GM13977 (cell line): ENCODE measurements at regions not wholly inside any gene's neighbourhood (a gene's known extent, or its start where the extent isn't known, plus 50 kb on each side); places are given as distances from the start of the nearest gene placed in this dataset.

Experiments
- DNase-seq: peaks from one replicate; pipeline ENCODE4 v3.0.0; 2012; ENCODE audit warnings: low spot score
- in situ Hi-C: fragments of 300-500 bp; cut with MboI; formaldehyde crosslinking; loops from one replicate; pipeline ENCODE4 v1.12.0; 2022; ENCODE audit warnings: low sequenced_read_pairs, low pct_unique_long_range_greater_than_20kb, mixed read lengths, inconsistent platforms; ENCODE audit not compliant: unreplicated experiment
- TF ChIP-seq, protein P1 (sequence below): IDR thresholded peaks from 2 replicates; pipeline ENCODE4 v1.5.1; 2012; ENCODE audit warnings: mild to moderate bottlenecking, control low read depth; ENCODE audit not compliant: insufficient read depth; ENCODE audit errors: extremely low read depth, missing control alignments

- TF ChIP-seq, protein P1, sequence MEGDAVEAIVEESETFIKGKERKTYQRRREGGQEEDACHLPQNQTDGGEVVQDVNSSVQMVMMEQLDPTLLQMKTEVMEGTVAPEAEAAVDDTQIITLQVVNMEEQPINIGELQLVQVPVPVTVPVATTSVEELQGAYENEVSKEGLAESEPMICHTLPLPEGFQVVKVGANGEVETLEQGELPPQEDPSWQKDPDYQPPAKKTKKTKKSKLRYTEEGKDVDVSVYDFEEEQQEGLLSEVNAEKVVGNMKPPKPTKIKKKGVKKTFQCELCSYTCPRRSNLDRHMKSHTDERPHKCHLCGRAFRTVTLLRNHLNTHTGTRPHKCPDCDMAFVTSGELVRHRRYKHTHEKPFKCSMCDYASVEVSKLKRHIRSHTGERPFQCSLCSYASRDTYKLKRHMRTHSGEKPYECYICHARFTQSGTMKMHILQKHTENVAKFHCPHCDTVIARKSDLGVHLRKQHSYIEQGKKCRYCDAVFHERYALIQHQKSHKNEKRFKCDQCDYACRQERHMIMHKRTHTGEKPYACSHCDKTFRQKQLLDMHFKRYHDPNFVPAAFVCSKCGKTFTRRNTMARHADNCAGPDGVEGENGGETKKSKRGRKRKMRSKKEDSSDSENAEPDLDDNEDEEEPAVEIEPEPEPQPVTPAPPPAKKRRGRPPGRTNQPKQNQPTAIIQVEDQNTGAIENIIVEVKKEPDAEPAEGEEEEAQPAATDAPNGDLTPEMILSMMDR: no peak
- no peak for DNase-seq
- in situ Hi-C loops: no loop called here
These were observed 236.7 kb downstream of the MYCN start for GRCh38 chr2:16176971-16177480.

DNA sequence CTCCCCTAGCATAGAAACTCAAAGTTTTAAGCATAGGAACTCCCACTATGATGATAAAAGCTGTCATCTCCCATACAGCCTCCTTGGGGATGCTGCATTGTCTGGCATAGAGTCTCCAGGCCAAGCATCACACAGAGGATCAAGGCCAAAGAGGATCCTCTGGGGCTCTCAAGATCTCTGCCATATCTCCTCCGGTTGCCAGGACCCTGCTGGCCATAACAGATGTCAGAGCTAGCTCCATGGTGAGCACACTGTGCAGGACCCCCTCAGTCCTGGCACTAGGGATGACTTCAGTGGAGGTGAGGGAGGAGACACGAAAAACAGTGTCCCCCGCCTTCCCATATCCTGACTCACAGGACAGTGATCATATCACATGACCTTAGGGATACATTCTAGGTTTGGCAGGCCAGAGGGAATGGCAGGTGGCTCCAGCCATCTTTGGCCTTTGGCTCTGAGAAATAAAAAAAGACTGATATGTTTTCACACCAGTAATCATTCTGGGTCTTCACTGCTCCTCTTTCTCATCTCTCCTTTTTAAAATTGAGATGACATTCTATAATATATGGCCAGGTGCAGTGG, 235.0 kb downstream of the MYCN start:
- DNase-seq: no peak
- TF ChIP-seq, protein P1: no peak
- in situ Hi-C loops: no loop called here

- no peak for DNase-seq
- in situ Hi-C loops: no loop called here
- TF ChIP-seq, protein P1: no peak
These were observed 234.3 kb downstream of the MYCN start for GRCh38 chr2:16174693-16175045.

DNA sequence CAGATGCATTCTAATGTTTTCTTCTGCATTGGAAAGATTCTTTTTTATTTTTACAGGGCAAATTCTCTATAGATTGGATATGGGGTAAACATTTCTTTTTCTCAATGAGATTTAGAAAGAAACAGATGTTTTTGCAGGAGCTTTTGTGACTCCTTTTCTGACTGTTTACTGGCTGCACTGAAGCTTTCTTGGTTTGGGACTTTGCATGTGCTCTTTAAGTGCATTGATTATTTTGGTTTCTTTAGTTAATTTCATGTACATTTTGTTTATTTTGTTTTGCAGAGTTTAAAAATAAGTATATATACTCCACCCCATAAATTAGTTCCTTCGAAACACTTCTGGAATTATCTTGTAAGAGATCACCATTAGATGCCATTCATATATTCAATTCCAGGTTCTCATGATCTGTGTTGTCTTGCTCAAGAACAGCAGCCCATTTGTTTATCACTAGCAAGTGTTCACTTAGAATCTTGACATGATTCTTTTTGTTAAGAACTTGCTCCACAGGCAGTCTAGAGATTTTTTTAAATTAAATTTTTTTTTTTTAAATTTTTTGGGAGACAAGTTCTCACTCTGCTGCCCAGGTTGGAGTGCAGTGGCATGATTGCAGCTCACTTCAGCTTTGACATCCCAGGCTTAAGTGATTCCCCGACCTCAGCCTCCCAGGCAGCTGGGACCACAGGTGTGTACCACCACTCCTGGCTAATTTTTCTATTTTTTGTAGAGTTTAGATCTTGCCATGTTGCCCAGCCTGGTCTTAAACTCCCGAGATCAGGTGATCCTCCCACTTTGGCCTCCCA, 233.7 kb downstream of the MYCN start:
- TF ChIP-seq, protein P1: no peak
- in situ Hi-C loops: no loop called here
- DNase-seq: no peak

GRCh38 chr2:16172324-16173175, 232.2 kb downstream of the MYCN start:
- TF ChIP-seq, protein P1: no peak
- in situ Hi-C loops: no loop called here
- DNase-seq: no peak

DNA sequence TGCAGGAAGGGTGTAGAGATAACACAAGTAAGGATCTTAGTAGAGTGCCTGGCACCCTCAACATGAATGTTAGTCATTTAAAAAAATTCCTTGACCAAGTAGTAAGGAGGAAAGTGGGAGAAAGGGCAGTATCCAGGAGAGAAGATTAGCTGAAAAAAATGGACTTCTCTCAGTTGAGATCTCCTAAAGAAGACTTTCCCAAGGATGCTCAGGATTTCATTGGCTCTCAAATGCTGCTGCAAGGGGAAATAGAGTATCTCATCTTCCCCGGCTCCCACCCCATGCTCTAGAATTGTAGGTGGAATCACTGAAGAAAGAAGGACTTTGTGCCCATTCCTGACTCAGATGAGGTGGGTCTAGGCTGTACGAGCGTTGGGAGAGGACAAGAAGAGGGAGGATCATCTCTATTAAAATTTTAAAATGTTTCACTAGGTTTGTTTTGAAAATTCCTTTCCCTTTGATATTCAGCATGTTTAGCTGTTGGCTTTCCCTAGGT, 231.1 kb downstream of the MYCN start:
- DNase-seq: no peak
- TF ChIP-seq, protein P1: no peak
- in situ Hi-C loops: no loop called here
